ENCODE measurements at regions not wholly inside any gene's neighbourhood (a gene's known extent, or its start where the extent isn't known, plus 50 kb on each side); places are given as distances from the start of the nearest gene placed in this dataset.

DNA sequence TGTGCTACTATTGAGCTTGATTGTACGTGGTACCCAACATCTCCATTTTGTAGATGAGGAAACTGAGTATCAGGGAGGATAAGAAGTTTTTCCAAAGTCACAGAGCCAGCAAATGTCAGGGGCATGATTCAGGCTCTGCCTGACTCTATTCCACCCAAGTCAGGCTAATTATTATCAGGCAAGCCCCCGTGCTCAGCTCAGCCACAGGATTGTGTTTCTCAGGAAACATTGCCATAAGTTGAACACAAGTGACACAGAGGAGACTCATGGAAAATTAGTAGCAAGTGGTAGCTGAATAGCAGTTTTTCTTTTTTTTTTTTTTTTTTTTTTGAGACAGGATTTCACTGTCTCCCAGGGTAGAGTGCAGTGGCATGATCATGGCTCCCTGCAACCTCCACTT is 260.5 kb downstream of the C1D start:
- TF ChIP-seq, protein P1, sequence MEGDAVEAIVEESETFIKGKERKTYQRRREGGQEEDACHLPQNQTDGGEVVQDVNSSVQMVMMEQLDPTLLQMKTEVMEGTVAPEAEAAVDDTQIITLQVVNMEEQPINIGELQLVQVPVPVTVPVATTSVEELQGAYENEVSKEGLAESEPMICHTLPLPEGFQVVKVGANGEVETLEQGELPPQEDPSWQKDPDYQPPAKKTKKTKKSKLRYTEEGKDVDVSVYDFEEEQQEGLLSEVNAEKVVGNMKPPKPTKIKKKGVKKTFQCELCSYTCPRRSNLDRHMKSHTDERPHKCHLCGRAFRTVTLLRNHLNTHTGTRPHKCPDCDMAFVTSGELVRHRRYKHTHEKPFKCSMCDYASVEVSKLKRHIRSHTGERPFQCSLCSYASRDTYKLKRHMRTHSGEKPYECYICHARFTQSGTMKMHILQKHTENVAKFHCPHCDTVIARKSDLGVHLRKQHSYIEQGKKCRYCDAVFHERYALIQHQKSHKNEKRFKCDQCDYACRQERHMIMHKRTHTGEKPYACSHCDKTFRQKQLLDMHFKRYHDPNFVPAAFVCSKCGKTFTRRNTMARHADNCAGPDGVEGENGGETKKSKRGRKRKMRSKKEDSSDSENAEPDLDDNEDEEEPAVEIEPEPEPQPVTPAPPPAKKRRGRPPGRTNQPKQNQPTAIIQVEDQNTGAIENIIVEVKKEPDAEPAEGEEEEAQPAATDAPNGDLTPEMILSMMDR (IDR thresholded peaks at IDR 0.05; ENCODE audit: insufficient read depth, low read depth, low read length, missing control alignments) = no peak
- H3K4me3 ChIP-seq (ENCODE audit: low read depth, low read length) = no peak overlapping the region
- no peak for DNase-seq (ENCODE audit: low read depth)

DNA sequence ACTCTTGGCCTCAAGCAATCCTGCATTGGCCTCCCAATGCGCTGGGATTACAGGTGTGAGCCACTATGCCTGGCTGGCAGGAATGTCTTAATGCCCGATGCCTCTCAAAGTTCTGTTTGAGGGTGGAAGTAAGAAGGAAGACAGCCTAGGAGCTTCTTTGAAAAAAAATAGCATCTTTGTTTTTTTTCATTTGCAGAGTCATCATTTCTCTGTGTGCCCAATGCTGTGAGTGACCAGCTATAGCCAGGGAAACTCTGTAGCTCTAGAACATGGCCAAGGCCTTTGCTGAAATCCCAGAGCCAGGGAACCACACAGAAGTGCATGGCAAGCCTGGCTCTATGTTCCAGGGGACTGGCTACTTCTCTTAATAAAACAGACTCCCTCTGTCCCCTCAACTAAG is 260.0 kb downstream of the C1D start:
- TF ChIP-seq, protein P1 (IDR thresholded peaks at IDR 0.05; ENCODE audit: insufficient read depth, low read depth, low read length, missing control alignments) = no peak
- no peak for DNase-seq (ENCODE audit: low read depth)
- no peak overlapping the region for H3K4me3 ChIP-seq (ENCODE audit: low read depth, low read length)

DNA sequence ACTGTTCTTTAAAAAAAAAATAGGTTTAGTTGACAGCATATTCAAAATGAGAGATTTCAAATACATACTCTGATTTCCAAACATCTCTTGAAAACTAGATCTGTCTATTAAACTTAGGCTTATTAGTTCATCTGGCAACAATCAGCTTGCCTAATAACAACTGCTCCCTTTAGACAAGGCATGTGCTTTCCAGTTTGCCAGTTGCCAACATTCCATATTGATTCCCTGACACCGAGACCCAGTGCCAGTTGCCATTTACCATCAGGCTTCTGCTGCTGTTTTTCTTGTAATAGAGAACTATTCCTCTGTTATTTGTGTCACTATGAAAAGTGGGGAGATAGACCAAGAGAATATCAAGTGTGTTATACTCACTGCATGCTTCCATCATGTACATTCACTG is 256.0 kb downstream of the C1D start:
- H3K4me3 ChIP-seq (ENCODE audit: low read depth, low read length) = no peak overlapping the region
- TF ChIP-seq, protein P1 (IDR thresholded peaks at IDR 0.05; ENCODE audit: insufficient read depth, low read depth, low read length, missing control alignments) = no peak
- DNase-seq (ENCODE audit: low read depth) = no peak

DNA sequence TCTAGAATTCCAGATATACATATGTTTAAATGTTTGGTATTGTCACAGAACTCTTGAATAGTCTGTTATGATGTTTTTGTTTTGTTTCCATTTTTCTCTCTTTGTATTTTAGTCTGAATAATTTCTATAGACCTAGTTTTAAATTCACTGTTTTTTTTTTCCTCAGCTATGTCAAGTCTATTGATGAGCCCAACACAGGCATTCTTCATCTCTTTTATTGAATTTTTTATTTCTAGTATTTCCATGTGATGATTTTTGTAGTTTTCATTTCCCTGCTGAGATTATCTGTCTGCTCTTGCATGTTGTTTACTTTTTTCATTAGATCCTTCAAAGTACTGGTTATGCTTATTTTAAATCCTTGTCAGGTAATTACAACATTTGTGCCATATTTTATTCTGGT is 254.7 kb downstream of the C1D start:
- TF ChIP-seq, protein P1 (IDR thresholded peaks at IDR 0.05; ENCODE audit: insufficient read depth, low read depth, low read length, missing control alignments) = no peak
- DNase-seq (ENCODE audit: low read depth) = no peak
- H3K4me3 ChIP-seq (ENCODE audit: low read depth, low read length) = no peak overlapping the region

DNA sequence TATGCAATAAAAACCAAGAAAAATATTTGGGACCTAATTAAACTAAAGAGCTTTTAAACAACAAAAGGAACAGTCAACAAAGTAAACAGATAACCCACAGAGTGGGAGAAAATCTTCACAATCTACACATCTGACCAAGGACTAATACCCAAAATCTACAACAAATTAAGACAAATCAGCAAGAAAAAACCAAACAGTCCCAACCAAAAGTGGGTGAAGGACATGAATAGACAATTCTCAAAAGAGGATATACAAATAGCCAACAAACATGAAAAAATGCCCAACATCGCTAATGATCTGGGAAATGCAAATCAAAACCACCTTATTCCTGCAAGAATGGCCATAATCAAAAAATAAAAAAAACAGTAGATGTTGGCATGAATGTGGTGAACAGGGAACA is 250.1 kb downstream of the C1D start:
- TF ChIP-seq, protein P1 (IDR thresholded peaks at IDR 0.05; ENCODE audit: insufficient read depth, low read depth, low read length, missing control alignments) = no peak
- no peak overlapping the region for H3K4me3 ChIP-seq (ENCODE audit: low read depth, low read length)
- DNase-seq (ENCODE audit: low read depth) = no peak

DNA sequence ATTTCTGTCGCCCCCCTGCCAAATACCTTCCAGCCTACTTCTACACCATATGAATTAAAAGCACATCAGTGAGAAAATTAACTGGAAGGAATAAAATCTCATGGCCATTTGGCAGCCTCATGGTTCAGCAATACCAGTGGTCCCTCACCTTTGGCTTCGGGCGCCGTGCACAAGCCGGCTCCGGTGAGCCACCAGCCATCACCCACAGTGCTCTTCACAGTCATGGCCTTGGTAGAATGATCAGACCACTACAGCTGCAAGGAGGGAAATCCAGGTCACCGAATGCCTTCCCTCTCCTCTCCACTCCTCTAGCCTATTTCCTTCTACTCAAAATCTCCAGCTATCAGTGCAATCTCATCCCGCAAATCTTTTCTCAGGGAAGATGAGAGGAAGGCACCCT is 239.1 kb downstream of the C1D start:
- no peak for DNase-seq (ENCODE audit: low read depth)
- TF ChIP-seq, protein P1 (IDR thresholded peaks at IDR 0.05; ENCODE audit: insufficient read depth, low read depth, low read length, missing control alignments) = no peak
- no peak overlapping the region for H3K4me3 ChIP-seq (ENCODE audit: low read depth, low read length)

DNA sequence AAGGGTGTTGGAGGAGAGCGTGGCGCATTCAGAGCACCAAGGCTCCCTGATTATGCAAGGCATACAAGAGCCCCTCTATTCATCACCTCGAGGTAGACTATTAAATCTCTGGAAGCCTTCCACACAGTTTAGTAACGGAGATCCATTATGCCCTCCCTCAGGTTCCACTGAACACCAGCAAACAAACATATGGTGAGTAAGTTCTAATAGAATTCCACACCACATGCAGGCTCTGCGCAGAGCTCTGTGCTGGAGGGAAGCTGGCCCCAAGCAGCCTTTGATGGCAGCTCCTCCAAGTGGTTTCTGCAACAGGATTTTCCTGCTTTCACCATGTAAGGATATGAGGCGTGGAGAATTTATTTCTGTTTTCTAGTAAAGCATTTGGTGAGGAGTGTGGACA is 238.6 kb downstream of the C1D start:
- DNase-seq (ENCODE audit: low read depth) = no peak
- TF ChIP-seq, protein P1 (IDR thresholded peaks at IDR 0.05; ENCODE audit: insufficient read depth, low read depth, low read length, missing control alignments) = no peak
- no peak overlapping the region for H3K4me3 ChIP-seq (ENCODE audit: low read depth, low read length)

Data from GM12865 (cell line).